GM23338 (cell line): ENCODE measurements at regions not wholly inside any gene's neighbourhood (a gene's known extent, or its start where the extent isn't known, plus 50 kb on each side); places are given as distances from the start of the nearest gene placed in this dataset.
A peak's percentile ranks its signal among the peaks of the same experiment; 100 is the strongest.

Source experiments
- ATAC-seq: fragments of 200-7000 bp; cut with Tn5 transposase; 3 replicates; pipeline ENCODE4 v1.9.1; 2020
- DNase-seq: peaks from one replicate; pipeline ENCODE4 v3.0.0-alpha.2; 2015; ENCODE audit warnings: low spot score
- H2AFZ ChIP-seq: fragments of 200-600 bp; sonication (generic); 2 replicates; pipeline ENCODE4 v1.8.0; 2016; ENCODE audit warnings: antibody characterized with exemption, mild to moderate bottlenecking, moderate library complexity
- H3F3A ChIP-seq: fragments of 200-600 bp; sonication (generic); replicated peaks from 2 replicates; pipeline ENCODE4 v1.8.0; 2017; ENCODE audit warnings: antibody characterized with exemption, mixed run types, low read depth
- H3K27ac ChIP-seq: fragments of 200-600 bp; sonication (generic); 2 replicates; pipeline ENCODE4 v1.6.1; 2016; ENCODE audit warnings: low read depth
- H3K27me3 ChIP-seq: fragments of 200-600 bp; sonication (generic); 2 replicates; pipeline ENCODE4 v1.8.0; 2016; ENCODE audit warnings: mild to moderate bottlenecking, mixed run types, moderate library complexity; ENCODE audit not compliant: insufficient read depth
- H3K36me3 ChIP-seq: fragments of 200-600 bp; sonication (generic); 2 replicates; pipeline ENCODE4 v1.8.0; 2016; ENCODE audit warnings: mild to moderate bottlenecking; ENCODE audit not compliant: insufficient read depth
- H3K4me1 ChIP-seq: fragments of 200-600 bp; sonication (generic); 2 replicates; pipeline ENCODE4 v1.8.0; 2016; ENCODE audit warnings: mild to moderate bottlenecking, moderate library complexity; ENCODE audit not compliant: insufficient read depth
- H3K4me2 ChIP-seq: fragments of 200-600 bp; sonication (generic); 2 replicates; pipeline ENCODE4 v1.7.1; 2017; ENCODE audit warnings: mixed run types
- H3K4me3 ChIP-seq: fragments of 200-600 bp; sonication (generic); 2 replicates; pipeline ENCODE4 v1.6.1; 2016; ENCODE audit warnings: mixed run types
- H3K79me2 ChIP-seq: fragments of 200-600 bp; sonication (generic); replicated peaks from 2 replicates; pipeline ENCODE4 v1.8.0; 2017; ENCODE audit warnings: mild to moderate bottlenecking; ENCODE audit not compliant: insufficient read depth
- H3K9me2 ChIP-seq: fragments of 200-600 bp; sonication (generic); 2 replicates; pipeline ENCODE4 v1.8.0; 2017; ENCODE audit not compliant: insufficient read depth
- H4K20me1 ChIP-seq: fragments of 200-600 bp; sonication (generic); replicated peaks from 2 replicates; pipeline ENCODE4 v1.8.0; 2017; ENCODE audit warnings: mild to moderate bottlenecking; ENCODE audit not compliant: insufficient read depth
- H3K27ac Mint-ChIP-seq: 2 replicates; pipeline ENCODE4 v1.8.0; 2020; ENCODE audit warnings: inconsistent platforms, mild to moderate bottlenecking, moderate library complexity, mixed read lengths
- H3K27me3 Mint-ChIP-seq: 3 replicates; pipeline ENCODE4 v1.8.0; 2022; ENCODE audit warnings: low read depth, mild to moderate bottlenecking, moderate library complexity, mixed read lengths, inconsistent platforms; ENCODE audit not compliant: insufficient read depth, poor library complexity
- H3K36me3 Mint-ChIP-seq: 3 replicates; pipeline ENCODE4 v1.8.0; 2021; ENCODE audit warnings: low read depth, mild to moderate bottlenecking, inconsistent platforms, moderate library complexity, mixed read lengths
- H3K4me1 Mint-ChIP-seq: 3 replicates; pipeline ENCODE4 v1.8.0; 2020; ENCODE audit warnings: mild to moderate bottlenecking, inconsistent platforms, mixed read lengths
- H3K4me3 Mint-ChIP-seq: 3 replicates; pipeline ENCODE4 v1.8.0; 2021; ENCODE audit warnings: moderate library complexity, mild to moderate bottlenecking, inconsistent platforms, mixed read lengths
- H3K9me3 Mint-ChIP-seq: 3 replicates; pipeline ENCODE4 v1.8.0; 2020; ENCODE audit warnings: moderate library complexity, mild to moderate bottlenecking, inconsistent platforms, mixed read lengths
- CREB1 ChIP-seq: fragments of 250-450 bp; sonication (Bioruptor Pico); IDR thresholded peaks from 2 replicates; pipeline ENCODE4 v1.5.0; 2020; ENCODE audit warnings: low read depth, mild to moderate bottlenecking, moderate library complexity
- EZH2 ChIP-seq: fragments of 200-600 bp; sonication (generic); IDR thresholded peaks from one replicate; pipeline ENCODE4 v1.8.0; 2017; ENCODE audit warnings: antibody characterized with exemption, mild to moderate bottlenecking, low read depth; ENCODE audit not compliant: unreplicated experiment
- EZH2phosphoT487 ChIP-seq: fragments of 200-600 bp; sonication (generic); IDR thresholded peaks from one replicate; pipeline ENCODE4 v1.8.1; 2018; ENCODE audit warnings: antibody characterized with exemption; ENCODE audit not compliant: unreplicated experiment
- JUNB ChIP-seq: IDR thresholded peaks from one replicate; pipeline ENCODE4 v1.6.1; 2016; ENCODE audit warnings: antibody characterized with exemption; ENCODE audit not compliant: unreplicated experiment
- NANOG ChIP-seq: IDR thresholded peaks from 2 replicates; pipeline ENCODE4 v1.6.1; 2016; ENCODE audit warnings: antibody characterized with exemption, borderline replicate concordance
- POLR2AphosphoS5 ChIP-seq: IDR thresholded peaks from 2 replicates; pipeline ENCODE4 v1.6.1; 2016; ENCODE audit warnings: antibody characterized with exemption, low read depth
- STAT1 ChIP-seq: IDR thresholded peaks from one replicate; pipeline ENCODE4 v1.6.1; 2016; ENCODE audit warnings: antibody characterized with exemption; ENCODE audit not compliant: unreplicated experiment
- ZNF114 ChIP-seq: fragments of 250-450 bp; sonication (Bioruptor Pico); IDR thresholded peaks from 2 replicates; pipeline ENCODE4 v1.5.0; 2020; ENCODE audit warnings: mild to moderate bottlenecking, moderate library complexity
- ZNF331 ChIP-seq: fragments of 250-450 bp; sonication (Bioruptor Pico); IDR thresholded peaks from 2 replicates; pipeline ENCODE4 v1.5.0; 2020; ENCODE audit warnings: low read depth, mild to moderate bottlenecking, moderate library complexity
- TF ChIP-seq, protein P1 (sequence below): IDR thresholded peaks from one replicate; pipeline ENCODE4 v1.6.1; 2018; ENCODE audit warnings: antibody characterized with exemption; ENCODE audit not compliant: unreplicated experiment
- TF ChIP-seq, protein P2 (sequence below): IDR thresholded peaks from 2 replicates; pipeline ENCODE4 v1.6.1; 2016; ENCODE audit warnings: antibody characterized with exemption
- TF ChIP-seq, protein P3 (sequence below), 2 experiments: fragments of 200-600 bp in 1 of 2; sonication (generic) in 1 of 2; conservative IDR thresholded peaks; 2 replicates each; pipeline versions ENCODE4 v1.5.1 to v1.6.1; 2016 to 2017; ENCODE audit warnings: antibody characterized with exemption in 2 of 2, low read depth in 2 of 2, mild to moderate bottlenecking in 2 of 2, moderate library complexity in 1 of 2

DNA sequence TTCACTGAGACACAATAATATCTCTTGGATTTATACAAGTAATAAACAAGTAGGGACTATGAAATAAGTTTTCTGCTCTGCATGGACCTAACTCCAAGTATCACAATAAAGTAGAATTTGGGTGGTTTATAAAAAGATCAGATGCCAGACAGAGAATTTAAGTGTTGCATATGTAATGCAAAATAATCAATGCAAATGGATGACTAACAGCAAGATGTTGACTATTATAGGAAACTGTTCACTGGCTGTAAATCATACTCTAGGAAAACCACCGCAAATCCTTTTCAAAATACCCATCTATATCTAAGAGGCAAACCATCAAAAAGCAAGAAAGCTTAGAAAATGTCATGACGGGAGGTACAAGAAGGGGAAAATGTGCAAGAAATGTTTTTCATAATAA lies 539.8 kb upstream of the FAM174A start:
- H3K27me3 ChIP-seq: no peaks in the 10 kb centered on the region
- H3K36me3 ChIP-seq: no peaks in the 10 kb centered on the region
- ATAC-seq (no peak), DNase-seq (no peak)
- Mint-ChIP-seq H3K4me1 (no peaks in the 10 kb centered on the region), H3K9me3 (no peaks in the 10 kb centered on the region), H3K4me3 (no peak overlapping the region), H3K27me3 (peaks cover 2% of the 10 kb centered on the region), H3K27ac (no peak overlapping the region), H3K36me3 (no peaks in the 10 kb centered on the region)
- H3K4me1 ChIP-seq: no peaks in the 10 kb centered on the region
- H3K4me3 ChIP-seq: no peak overlapping the region
- no peaks in the 10 kb centered on the region for H3K79me2 ChIP-seq
- no peak for TF ChIP-seq ZNF331 (CRISPR knock-in tag)
- TF ChIP-seq NANOG: no peak
- TF ChIP-seq, protein P1, sequence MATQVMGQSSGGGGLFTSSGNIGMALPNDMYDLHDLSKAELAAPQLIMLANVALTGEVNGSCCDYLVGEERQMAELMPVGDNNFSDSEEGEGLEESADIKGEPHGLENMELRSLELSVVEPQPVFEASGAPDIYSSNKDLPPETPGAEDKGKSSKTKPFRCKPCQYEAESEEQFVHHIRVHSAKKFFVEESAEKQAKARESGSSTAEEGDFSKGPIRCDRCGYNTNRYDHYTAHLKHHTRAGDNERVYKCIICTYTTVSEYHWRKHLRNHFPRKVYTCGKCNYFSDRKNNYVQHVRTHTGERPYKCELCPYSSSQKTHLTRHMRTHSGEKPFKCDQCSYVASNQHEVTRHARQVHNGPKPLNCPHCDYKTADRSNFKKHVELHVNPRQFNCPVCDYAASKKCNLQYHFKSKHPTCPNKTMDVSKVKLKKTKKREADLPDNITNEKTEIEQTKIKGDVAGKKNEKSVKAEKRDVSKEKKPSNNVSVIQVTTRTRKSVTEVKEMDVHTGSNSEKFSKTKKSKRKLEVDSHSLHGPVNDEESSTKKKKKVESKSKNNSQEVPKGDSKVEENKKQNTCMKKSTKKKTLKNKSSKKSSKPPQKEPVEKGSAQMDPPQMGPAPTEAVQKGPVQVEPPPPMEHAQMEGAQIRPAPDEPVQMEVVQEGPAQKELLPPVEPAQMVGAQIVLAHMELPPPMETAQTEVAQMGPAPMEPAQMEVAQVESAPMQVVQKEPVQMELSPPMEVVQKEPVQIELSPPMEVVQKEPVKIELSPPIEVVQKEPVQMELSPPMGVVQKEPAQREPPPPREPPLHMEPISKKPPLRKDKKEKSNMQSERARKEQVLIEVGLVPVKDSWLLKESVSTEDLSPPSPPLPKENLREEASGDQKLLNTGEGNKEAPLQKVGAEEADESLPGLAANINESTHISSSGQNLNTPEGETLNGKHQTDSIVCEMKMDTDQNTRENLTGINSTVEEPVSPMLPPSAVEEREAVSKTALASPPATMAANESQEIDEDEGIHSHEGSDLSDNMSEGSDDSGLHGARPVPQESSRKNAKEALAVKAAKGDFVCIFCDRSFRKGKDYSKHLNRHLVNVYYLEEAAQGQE: no peak
- TF ChIP-seq CREB1 (CRISPR knock-in tag): no peak
- no peak for TF ChIP-seq JUNB
- no peak for TF ChIP-seq EZH2phosphoT487
- TF ChIP-seq EZH2: no peak
- TF ChIP-seq, protein P2, sequence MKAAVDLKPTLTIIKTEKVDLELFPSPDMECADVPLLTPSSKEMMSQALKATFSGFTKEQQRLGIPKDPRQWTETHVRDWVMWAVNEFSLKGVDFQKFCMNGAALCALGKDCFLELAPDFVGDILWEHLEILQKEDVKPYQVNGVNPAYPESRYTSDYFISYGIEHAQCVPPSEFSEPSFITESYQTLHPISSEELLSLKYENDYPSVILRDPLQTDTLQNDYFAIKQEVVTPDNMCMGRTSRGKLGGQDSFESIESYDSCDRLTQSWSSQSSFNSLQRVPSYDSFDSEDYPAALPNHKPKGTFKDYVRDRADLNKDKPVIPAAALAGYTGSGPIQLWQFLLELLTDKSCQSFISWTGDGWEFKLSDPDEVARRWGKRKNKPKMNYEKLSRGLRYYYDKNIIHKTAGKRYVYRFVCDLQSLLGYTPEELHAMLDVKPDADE: no peak
- no peak for TF ChIP-seq ZNF114
- TF ChIP-seq, protein P3, sequence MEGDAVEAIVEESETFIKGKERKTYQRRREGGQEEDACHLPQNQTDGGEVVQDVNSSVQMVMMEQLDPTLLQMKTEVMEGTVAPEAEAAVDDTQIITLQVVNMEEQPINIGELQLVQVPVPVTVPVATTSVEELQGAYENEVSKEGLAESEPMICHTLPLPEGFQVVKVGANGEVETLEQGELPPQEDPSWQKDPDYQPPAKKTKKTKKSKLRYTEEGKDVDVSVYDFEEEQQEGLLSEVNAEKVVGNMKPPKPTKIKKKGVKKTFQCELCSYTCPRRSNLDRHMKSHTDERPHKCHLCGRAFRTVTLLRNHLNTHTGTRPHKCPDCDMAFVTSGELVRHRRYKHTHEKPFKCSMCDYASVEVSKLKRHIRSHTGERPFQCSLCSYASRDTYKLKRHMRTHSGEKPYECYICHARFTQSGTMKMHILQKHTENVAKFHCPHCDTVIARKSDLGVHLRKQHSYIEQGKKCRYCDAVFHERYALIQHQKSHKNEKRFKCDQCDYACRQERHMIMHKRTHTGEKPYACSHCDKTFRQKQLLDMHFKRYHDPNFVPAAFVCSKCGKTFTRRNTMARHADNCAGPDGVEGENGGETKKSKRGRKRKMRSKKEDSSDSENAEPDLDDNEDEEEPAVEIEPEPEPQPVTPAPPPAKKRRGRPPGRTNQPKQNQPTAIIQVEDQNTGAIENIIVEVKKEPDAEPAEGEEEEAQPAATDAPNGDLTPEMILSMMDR (conservative IDR thresholded peaks at IDR 0.05; ENCODE audit: low read depth in 2 of 2): no peak
- no peak overlapping the region for H3K27ac ChIP-seq
- no peak overlapping the region for H3K4me2 ChIP-seq
- H3F3A ChIP-seq: no peaks in the 10 kb centered on the region
- no peaks in the 10 kb centered on the region for H3K9me2 ChIP-seq
- no peaks in the 10 kb centered on the region; the same call in 1 of the 2 replicates for H4K20me1 ChIP-seq
- no peak overlapping the region for H2AFZ ChIP-seq

DNA sequence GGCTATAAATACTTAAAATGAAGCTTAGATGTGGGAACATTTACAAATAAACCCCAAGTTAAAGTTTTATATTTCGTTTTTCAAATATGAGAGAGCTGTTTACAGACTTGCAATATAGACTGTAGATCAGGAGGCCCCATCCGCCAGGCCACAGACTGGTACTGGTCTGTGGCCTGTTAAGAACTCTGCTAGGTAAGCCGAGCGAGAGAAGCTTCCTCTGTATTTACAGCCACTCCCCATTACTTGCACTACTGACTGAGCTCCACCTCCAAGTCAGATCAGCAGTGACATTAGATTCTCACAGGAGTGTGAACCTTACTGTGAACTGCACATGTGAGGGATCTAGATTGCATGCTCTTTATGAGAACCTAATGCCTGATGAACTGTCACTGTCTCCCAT lies 561.4 kb upstream of the FAM174A start:
- H3K4me1 Mint-ChIP-seq: no peaks in the 10 kb centered on the region
- Histone ChIP-seq H3K9me2 (no peaks in the 10 kb centered on the region), H3K4me2 (no peak overlapping the region), H3K4me1 (no peaks in the 10 kb centered on the region), H3F3A (no peaks in the 10 kb centered on the region), H3K36me3 (no peaks in the 10 kb centered on the region), H3K79me2 (no peaks in the 10 kb centered on the region), H4K20me1 (no peaks in the 10 kb centered on the region), H3K4me3 (no peak overlapping the region), H2AFZ (no peak overlapping the region; the same call in 1 of the 2 replicates), H3K27me3 (no peaks in the 10 kb centered on the region), H3K27ac (no peak overlapping the region)
- TF ChIP-seq JUNB: no peak
- TF ChIP-seq POLR2AphosphoS5: no peak
- no peak for TF ChIP-seq CREB1 (CRISPR knock-in tag)
- no peak for TF ChIP-seq STAT1
- TF ChIP-seq, protein P1: no peak
- ATAC-seq: peak; percentile 60
- H3K4me3 Mint-ChIP-seq: no peak overlapping the region
- no peak for DNase-seq
- no peaks in the 10 kb centered on the region for H3K9me3 Mint-ChIP-seq
- H3K36me3 Mint-ChIP-seq: no peaks in the 10 kb centered on the region
- H3K27ac Mint-ChIP-seq: no peak overlapping the region
- no peaks in the 10 kb centered on the region for H3K27me3 Mint-ChIP-seq
